ENCODE measurements at regions not wholly inside any gene's neighbourhood (a gene's known extent, or its start where the extent isn't known, plus 50 kb on each side); places are given as distances from the start of the nearest gene placed in this dataset.

DNA sequence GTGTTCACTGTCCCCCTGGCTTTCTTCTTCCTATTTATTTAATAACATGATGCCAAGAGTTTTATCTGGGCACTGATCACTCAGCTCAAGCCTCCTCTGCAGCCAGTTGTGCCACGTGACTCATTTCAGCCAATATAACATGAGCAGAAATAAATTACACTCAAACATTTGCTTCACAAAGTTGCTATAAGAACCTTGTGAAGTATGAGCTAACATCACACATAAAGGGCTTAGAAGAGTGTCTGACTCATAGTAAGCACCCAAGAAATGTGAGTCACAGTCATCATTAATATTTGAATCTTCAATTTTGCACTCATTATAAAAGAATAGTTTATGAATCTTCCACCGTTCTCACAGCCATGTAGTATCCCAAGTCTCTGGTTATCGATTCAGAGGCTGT is 414.6 kb upstream of the NPVF start:
- DNase-seq: no peak

DNA sequence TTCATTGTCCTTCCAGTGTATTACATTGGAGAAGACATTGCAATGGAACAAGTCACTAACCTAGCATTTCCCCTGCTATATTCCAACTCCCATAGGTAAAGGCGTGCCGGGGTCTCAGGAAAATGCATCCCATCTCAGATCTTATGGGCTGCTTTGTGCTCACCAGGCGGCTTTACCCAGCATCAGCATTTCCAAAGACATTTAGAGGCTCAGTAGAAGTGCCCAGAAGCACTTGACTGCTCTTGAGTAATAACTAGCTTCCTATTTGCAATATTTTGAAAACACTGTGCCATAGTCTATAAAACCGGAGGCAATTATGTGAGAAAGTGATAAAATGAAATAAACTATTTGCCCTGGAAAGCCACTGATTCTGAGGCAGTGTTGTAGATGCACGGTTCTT is 415.0 kb upstream of the NPVF start:
- no peak for DNase-seq

DNA sequence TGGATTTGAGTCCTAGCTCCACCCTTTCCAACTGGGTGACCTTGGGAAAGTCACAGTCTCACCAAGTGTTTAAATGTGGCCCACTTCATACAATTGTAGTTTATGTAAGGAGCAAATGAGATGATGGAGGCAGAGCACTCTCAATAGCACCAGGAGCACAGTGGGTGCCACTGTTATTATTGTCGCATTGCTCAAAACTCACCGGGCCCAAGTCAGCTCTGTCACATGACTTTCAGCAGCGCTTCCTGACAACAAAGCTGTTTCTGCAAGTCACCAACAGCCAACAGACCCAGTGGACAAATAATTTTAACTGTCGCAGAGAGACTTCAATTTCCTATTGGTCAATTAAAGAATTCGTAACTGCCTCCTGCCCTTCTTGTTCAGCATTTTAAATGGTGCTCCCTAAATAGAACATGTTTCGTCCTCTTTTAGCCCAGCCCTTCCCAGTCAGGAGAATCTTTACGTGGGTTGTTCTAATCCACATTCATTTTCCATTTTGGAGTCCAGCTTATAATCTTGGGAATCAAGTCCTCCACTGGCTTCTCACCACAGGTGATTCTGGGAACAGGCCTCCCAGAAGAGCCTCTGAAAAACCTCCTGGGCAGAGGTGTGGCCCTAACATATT is 415.6 kb upstream of the NPVF start:
- DNase-seq: no peak

DNA sequence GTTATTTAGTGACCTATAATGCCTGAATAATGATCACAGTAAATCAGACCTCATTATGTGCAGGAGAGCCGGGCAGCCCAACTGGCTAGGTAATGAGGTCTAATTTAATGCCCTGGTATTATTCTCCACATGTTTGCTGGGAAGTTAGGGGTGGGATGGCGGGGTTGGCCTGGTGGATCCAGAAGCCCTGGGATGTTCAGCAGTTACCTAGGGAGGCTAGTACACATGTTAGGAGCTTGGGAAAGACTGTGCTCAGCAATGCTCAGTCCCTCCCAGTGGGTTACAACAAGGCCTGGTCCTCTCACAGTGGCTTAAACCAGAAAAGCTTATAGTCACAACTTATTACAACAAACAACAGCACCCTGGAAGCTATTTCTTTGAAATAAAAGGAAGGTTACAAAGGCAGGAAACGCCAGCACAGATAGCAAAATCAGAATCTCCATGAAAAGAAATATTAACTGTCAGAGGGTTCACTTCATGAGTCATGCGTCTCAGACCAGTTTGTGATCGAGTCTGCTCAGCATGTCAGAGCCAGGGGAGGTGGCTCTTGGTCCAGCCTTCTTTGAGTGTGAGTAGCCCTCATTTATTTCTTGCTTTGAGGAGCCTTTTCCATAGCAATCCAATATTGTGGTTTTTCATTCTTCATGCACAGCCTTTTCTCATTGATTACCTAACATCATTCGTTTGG is 418.6 kb upstream of the NPVF start:
- no peak for DNase-seq

DNA sequence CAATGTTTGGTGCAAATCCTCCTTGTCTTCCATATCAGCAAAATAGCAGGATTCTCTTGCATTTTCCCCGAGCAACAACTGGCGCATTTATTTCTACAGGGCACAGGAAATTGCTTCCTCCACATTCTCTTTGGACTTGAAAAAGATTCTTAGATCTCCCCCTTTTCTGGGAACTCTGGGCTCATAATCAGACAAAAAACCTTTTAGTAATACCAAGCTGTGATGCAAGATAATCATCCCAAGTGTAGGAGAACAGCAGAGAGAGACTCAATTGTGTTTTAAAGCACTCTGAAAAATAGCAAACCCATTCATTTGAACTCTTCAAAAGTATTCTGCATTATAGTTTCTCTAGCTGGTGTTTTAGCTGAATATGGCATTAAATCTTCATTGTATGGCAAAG is 419.6 kb upstream of the NPVF start:
- DNase-seq: no peak

DNA sequence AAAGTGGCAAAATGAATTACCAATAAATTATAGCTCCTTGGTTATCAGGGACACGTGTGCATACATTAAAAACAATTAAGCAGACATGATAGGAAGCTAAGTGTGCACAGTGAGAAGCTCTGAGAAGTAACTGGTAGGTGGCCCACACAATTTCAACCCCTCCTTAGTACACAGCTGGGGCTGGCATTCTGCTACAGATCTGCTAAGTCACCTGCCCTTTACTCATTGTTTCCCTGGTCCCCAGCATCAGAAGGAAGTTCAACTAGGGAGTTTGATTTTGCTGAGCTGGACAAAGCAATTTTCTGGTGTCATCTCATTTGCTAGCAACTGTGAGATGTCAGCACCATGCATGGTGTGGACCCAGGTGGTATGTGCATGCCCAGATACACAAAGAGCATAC is 424.1 kb upstream of the NPVF start:
- DNase-seq: no peak

DNA sequence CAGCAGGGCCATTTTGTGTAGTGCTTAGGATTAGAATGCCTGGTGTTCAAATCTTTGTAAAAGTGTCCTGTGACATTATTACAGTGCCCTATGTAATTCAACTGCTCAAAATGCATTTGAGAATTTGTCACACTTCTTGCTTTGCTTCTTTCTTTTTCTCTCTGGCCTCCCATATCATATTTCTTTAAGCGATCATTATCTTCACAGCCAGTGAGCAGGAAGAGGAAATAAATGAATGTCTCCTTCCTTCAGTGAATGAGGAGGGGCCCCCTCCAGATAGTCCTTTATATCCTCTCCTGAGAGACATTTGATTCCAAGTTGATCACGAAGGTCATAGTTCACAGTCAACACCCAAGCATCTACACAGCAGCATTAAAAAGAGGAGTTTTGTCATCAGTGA is 425.1 kb upstream of the NPVF start:
- no peak for DNase-seq

DNA sequence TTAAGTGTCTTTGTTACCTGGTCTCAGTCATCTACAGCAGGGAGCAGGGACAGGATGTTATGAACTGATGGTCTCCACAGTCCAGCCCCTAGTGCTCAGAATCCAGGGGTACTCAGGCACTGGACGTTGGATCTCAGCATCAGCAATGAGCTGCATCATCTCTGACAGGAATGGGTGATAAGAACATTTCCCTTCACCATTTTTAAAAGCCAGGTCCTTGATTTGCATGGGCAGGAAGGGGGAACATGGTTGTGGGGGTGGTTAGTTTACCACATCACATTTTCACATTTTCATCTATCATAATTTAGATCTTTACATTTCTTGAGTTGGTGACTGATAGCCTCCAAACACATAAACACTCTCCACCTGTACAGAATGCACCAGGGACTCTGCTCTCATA is 427.8 kb upstream of the NPVF start:
- DNase-seq: no peak

DNA sequence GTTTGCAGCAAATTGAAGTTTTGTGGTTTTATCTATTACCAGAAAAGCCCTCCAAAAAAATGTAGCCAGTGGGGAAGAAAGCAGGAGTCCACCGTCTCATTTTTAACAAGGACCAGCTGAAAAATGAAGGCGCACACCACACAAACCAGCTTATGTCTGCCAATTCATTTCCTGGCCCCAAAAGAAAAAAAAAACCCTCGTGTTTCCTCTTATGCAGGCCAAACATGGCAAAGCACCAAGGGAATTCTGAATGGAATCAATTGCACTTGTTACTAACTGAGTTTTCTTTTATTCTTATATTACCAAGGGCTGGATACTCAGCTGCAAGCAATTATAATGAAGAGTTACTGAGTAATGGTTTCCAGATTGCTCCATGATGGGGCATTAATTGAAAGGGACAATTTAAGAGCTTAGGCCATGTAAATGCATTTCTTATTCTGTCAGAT is 428.3 kb upstream of the NPVF start:
- DNase-seq: no peak

DNA sequence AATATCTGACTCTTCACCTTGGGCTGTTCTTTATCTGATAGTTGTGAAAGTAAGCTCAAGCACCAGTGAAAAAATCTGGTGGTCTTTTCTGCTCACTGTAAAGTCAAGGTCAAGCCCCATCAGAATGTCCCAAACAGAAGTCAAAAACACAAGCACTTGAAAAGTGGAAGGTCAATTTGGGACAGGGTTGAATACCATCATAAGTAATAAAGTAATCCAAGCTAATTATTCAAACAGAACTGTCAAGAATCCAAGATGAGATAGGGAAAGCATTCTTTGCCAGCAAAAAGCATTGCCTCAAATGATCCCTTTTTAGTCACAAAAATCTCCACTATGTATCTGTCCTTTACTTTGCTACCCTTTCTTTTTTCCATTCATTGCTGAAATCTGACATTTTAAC is 430.1 kb upstream of the NPVF start:
- DNase-seq: no peak

DNA sequence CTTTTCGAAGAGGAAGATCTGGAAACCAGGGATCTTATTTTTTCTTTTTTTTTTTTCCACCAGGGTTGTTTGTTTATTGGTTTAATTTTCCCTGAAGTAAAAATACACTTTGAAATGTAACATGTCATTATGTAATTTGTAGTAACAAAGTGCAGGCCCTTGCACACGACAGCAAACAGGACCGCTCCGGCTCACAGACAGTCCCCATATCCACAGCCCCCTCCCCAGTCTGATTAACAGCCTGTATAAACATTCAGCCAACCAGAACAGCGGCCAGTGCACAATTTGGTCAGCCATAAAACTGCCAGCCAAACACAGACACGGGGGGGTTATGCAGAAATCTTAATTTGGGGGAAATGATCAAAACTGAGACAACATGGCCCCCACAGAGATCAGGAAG is 431.6 kb upstream of the NPVF start:
- no peak for DNase-seq

DNA sequence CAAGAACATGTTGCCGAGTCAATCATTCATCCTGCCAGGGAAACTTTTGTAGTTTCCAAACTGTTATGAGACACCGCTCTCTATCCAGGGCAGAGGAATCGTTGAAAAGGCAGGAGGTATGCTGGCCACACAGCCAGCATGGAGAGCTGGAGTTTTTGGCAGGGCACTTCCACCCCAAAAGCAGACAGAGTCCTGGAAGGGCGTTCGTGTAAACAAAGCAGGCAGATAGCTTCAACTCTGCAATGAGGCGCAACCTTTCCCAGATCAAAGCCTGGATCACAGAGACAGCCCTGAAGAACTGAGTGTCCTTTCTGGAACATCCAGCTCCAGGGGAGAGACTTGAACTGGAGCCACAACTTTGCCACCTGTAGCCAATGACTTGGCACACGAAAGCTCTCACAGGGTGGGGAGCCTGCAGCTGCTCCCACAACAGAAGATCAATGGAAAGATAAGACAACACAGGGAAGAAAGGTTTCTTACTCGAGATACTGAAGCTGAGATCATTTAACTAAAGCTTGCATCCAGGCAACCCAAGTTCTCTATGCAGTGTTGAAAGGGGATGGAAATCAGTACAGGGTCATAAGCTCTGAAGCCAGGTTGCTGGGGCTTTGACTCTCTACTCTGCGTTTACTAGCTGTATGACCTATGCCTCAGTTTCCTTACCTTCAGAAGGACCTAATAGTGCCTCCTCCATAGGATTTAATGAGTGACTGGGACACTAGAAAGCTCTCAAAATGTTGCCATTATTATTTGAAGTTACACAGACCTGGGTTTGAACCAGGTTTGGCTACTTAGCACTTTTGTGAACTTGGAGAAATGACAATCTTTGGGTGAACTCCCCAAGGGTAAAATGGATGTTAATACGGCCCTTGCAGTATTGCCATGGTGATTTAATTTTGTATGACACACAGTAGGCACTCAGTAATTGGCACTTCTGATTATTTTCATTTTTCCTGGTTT is 434.8 kb upstream of the NPVF start:
- no peak for DNase-seq

DNA sequence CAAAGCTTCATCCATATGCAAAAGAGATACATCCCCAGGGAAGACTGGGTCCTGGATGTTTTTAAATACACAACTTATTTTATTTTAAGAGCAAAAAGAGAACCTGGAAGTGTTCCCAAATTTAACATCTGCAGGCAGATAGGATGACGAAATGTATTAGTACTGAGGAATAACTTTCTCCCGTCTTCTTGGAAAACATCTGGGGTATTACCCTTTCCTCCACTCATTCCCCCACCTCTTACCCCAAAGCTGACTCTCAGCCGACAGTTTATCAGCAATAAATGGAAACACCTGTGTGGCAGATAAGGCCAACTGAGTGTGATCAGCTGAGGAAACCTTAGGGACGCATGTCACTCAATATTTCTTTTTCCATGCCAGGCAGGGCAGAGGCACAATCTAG is 435.6 kb upstream of the NPVF start:
- DNase-seq: no peak

DNA sequence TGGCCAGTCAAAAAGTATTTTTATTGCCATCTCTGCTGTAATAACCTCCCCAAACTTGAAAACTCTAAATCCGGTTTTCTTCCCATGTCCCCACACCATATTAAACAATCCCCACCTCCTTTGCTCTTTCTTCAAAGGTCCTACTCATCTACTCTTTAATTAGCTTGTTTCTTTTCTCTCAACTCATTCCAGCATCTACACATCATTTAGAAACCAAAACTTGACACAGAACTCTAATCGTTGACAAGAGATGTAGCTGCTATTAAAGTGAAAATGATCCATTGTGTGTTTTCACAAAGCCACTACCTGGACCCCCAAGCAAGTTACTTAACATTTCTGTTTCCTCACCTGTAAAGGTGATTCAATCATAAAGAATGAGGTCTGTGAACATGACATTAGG is 436.3 kb upstream of the NPVF start:
- no peak for DNase-seq

DNA sequence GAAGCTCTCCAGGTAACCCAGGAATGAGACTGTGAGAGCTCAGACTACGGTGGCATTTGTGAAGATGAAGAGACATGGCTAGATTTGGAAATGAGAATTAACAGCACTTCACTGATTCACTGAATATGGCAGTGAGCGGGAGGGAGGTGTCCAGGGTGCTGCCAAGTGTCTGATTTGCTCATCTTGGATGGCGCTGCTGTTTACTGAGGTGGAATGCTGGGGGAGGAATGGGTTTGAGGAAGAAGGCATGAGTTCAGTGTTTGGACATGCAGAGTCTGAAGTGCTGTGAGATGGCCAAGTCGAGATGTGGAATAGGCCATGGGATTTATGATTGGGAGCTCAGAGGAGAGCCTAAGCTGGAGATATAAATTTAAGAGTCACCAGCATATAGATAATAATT is 437.1 kb upstream of the NPVF start:
- DNase-seq: no peak

DNA sequence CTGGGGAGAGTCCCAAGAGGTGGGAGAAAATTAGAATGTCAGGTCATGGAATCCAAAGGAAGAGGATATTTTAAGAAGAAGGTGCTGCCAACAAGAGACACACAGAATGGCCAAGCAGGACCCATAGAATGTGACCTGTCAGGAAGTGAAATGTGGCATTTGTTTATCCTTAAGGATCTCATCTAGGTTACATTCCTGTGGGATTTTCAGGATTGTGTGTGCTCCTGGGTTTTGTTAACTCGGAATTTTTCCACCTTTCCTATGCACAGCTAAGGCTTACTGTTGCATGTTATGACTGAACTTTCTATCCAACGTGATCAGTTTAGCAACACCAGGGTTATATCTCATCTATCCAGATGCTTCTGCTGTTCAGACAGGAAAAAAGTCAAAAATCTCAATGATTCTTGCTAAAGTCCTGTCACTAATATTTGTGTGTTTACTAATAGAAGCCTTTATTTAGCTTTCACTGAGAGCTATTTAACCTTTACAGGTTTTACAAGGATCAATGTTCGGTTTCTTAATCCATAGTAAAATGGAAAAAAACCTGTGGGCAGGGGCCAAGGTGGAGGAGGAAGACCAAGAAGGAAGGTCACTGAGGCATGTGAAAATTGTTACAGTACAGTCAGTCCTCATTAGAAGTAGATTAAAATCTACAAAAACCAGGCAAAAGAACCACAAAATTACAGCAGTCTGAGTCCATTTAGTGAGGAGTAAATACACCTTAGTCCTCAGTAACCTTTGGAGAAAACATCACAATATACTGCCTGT is 437.8 kb upstream of the NPVF start:
- DNase-seq: no peak

DNA sequence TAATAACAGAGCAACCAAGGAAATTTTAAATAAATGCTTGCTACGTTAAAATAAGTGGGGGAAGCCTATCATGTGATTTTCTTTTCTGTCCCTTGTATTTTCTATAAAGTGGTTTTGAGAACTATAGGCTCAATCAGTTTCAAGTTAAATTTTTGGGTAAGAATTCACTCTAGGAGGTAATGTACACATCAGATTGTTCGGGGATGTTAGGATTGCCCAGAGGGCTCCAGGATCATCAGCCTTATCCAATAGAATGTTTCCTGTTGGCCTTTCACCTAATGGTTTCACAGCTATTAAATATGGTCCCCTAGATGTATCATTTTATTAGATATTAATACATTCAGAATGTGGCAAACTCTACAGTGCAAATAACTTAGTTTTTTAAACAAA is 438.4 kb upstream of the NPVF start:
- DNase-seq: no peak

DNA sequence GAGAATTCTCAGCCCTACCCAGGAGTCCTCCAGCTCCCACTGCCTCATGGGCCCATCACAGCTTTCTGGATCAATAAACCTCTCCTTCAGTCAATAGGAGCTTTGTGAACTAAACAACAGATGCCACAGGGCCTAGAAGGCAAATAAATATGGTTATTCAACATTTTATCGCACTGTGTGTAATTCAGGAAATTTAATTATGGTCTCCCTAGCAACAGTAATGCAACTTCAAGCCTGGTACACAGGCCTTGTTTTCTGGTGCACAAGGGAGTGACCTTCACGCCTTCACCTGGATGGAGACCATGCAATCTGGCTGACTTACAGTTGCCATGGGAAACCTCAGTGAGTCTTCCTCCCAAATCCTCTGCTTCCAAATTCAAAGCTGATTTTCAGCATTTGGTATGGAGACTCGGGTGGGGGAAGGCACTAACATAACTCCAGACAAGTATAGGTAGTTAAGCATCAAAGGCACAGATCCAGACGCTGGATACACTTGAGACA is 441.0 kb upstream of the NPVF start:
- no peak for DNase-seq

DNA sequence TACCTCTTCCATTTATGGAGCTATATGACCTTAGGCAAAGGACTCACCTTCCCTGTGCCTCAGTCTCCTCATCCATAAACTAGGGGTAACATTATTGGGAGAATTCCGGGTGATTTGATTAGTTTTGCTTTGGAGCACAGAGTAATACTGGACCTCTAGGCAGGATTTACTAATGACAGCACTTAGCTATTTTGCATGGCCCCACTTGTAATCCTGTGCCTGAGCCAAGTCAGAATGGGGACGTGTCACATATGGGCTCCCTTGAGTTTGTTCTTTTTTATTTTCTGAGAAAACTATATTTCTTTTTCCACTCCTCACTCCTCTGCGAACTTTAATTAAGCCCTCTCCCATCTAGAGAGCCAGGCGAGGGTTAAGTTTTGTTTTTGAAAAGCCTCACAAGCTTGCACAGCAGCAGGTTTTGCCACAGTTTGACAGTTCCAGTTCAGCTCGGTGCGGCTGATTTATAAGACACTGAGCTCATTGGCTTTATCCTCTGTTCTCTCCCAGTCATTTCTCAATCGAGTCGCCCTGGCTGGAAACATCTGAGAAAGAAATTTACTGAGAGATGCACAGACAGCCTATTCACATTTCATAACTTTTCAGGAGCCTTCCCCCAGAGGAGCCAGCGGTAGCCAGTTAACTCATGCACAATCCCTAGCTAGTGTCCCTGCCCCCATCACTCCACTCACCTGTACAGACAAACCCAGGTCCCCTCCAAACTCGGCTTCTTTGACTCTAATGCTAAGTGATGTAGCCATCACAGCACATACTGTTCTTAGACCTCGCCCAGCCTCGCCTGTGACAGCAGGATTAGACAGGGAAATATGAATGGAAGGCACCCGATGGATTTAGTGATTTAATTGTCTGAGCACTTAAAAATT is 441.9 kb upstream of the NPVF start:
- no peak for DNase-seq

DNA sequence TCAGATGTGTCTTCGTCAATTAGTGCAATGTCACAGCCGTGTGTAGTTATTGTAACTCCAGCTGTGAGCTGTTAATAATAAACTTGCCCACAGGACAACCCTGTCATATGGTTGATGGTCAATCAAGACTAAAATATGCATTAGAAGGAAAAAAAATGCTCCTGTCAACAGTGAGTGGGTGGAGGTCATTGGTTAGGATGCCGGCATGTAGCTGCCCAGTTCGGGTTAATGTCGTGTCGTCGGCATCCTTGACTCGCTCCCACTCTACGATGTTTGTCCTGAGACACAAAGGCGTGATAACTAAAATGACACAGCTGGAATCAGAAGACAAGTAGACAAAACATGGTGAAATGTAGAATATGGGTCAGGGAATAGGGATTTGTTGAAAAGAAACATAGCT is 442.8 kb upstream of the NPVF start:
- no peak for DNase-seq

DNA sequence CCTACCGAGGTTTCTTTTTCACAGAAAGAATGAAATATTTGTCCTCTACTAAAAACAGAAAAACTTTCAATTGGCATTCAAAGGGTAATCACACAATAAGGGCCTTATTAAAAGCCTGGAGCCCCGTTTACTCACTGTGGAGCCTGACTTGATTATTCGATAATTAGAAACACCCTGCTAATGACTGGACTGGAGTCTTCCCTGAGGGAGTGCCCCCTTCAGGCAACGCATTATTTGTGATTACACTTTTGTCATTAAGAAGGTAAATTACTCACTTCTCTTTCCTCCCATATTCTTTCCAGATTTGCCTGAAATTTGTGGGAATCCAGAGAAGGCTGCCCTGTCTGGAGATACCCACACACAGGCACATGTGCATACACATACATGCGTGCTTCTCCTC is 444.2 kb upstream of the NPVF start:
- no peak for DNase-seq

Data from stimulated activated naive CD4-positive, alpha-beta T cell (primary cell).